Right cardiac atrium (tissue), 5 donors: ENCODE measurements at regions not wholly inside any gene's neighbourhood (a gene's known extent, or its start where the extent isn't known, plus 50 kb on each side); places are given as distances from the start of the nearest gene placed in this dataset.

Experiments
- ATAC-seq, 2 donors: fragments of 200-7000 bp; cut with Tn5 transposase; one replicate each; pipeline versions ENCODE4 v1.8.0 to v1.9.1; 2020; ENCODE audit warnings: moderate library complexity in 2 of 2, mild to moderate bottlenecking in 1 of 2
- DNase-seq, 3 donors: peaks; one replicate each; pipeline ENCODE4 v3.0.0-alpha.2; 2020
- H3K27ac ChIP-seq: one replicate; pipeline ENCODE4 v1.5.1; 2013; ENCODE audit warnings: mild to moderate bottlenecking, low read length, control low read depth, moderate library complexity
- H3K27me3 ChIP-seq: one replicate; pipeline ENCODE4 v1.6.1; 2013; ENCODE audit not compliant: control insufficient read depth, insufficient read depth
- H3K4me1 ChIP-seq: one replicate; pipeline ENCODE4 v1.6.1; 2013; ENCODE audit warnings: low read length; ENCODE audit not compliant: control insufficient read depth, insufficient read depth
- H3K4me3 ChIP-seq: one replicate; pipeline ENCODE4 v1.5.1; 2013; ENCODE audit warnings: low read length, control low read depth
- H3K9me3 ChIP-seq: one replicate; pipeline ENCODE4 v1.6.1; 2013; ENCODE audit warnings: low read length; ENCODE audit not compliant: control insufficient read depth
- WGBS: extraction: QIAGEN DNeasy Blood & Tissue Kit; methylation state at CpG from one replicate; pipeline ENCODE4 v1.1.7; 2013; 5-methylcytosine and 5-hydroxymethylcytosine counted together
- intact Hi-C, 4 donors: fragments of 100-400 bp; cut with DNase I; formaldehyde crosslinking; loops; one replicate each; pipeline versions ENCODE4 v1.11.0 to v1.14.0; 2022 to 2023
- donor health status: healthy with polysubstance abuse.
- donor health status: DM: no; HTN: yes; CAD: no.
- donor health status: DM: no; HTN: no; CAD: no.
- donor health status: DM: no; HTN: yes; CAD: no; lungs with severe emphysema.
- donor health status: DM: yes; HTN: yes; CAD: no.

GRCh38 chr10:53006663-53007526 is 234.3 kb upstream of the MBL2 start:
- no peak for ATAC-seq
- 76% methylated on average over 1 of the region's 1 CpG for WGBS
- no peaks in the 10 kb centered on the region for H3K4me1 ChIP-seq
- H3K27ac ChIP-seq: no peak overlapping the region
- no peak overlapping the region for H3K4me3 ChIP-seq
- intact Hi-C loops: no loop called here
- DNase-seq: no peak
- H3K27me3 ChIP-seq: no peaks in the 10 kb centered on the region
- no peaks in the 10 kb centered on the region for H3K9me3 ChIP-seq

- ATAC-seq (no peak), DNase-seq (no peak)
- Histone ChIP-seq H3K27ac (no peak overlapping the region), H3K4me1 (no peaks in the 10 kb centered on the region), H3K27me3 (no peaks in the 10 kb centered on the region), H3K4me3 (no peak overlapping the region), H3K9me3 (no peaks in the 10 kb centered on the region)
- intact Hi-C loops: no loop called here
- WGBS: 39% methylated on average over 3 of the region's 3 CpGs
Observed at GRCh38 chr10:53005612-53006345, 233.2 kb upstream of the MBL2 start.

GRCh38 chr10:53003094-53003493 is 230.5 kb upstream of the MBL2 start:
- H3K4me3 ChIP-seq: no peak overlapping the region
- no peaks in the 10 kb centered on the region for H3K4me1 ChIP-seq
- WGBS: 73% methylated on average over 5 of the region's 5 CpGs
- intact Hi-C loops: no loop called here
- no peaks in the 10 kb centered on the region for H3K9me3 ChIP-seq
- H3K27ac ChIP-seq: no peak overlapping the region
- ATAC-seq: no peak
- no peak for DNase-seq
- no peaks in the 10 kb centered on the region for H3K27me3 ChIP-seq

GRCh38 chr10:52999681-53000080 is 227.1 kb upstream of the MBL2 start:
- ATAC-seq: no peak
- Histone ChIP-seq H3K4me3 (no peak overlapping the region), H3K4me1 (no peaks in the 10 kb centered on the region), H3K27ac (no peak overlapping the region), H3K9me3 (no peaks in the 10 kb centered on the region), H3K27me3 (no peaks in the 10 kb centered on the region)
- 59% methylated on average over 2 of the region's 2 CpGs for WGBS
- no peak for DNase-seq
- intact Hi-C loops: no loop called here

- no peak for DNase-seq
- ATAC-seq: no peak
Observed at GRCh38 chr10:52999258-52999657, 226.7 kb upstream of the MBL2 start.

GRCh38 chr10:52997007-52997406 is 224.4 kb upstream of the MBL2 start:
- ATAC-seq (no peak), DNase-seq (no peak)
- no peaks in the 10 kb centered on the region for H3K9me3 ChIP-seq
- H3K4me1 ChIP-seq: no peaks in the 10 kb centered on the region
- H3K27ac ChIP-seq: no peak overlapping the region
- intact Hi-C loops: no loop called here
- H3K4me3 ChIP-seq: no peak overlapping the region
- no peaks in the 10 kb centered on the region for H3K27me3 ChIP-seq

More at GRCh38 chr10:52999258-52999657, 226.7 kb upstream of the MBL2 start:
- 77% methylated on average over 2 of the region's 2 CpGs for WGBS
- intact Hi-C loops: no loop called here
- Histone ChIP-seq H3K27ac (no peak overlapping the region), H3K9me3 (no peaks in the 10 kb centered on the region), H3K4me3 (no peak overlapping the region), H3K27me3 (no peaks in the 10 kb centered on the region), H3K4me1 (no peaks in the 10 kb centered on the region)

GRCh38 chr10:52994370-52994769 is 221.8 kb upstream of the MBL2 start:
- intact Hi-C loops: no loop called here
- ATAC-seq (no peak), DNase-seq (no peak)
- no peaks in the 10 kb centered on the region for H3K27me3 ChIP-seq
- no peaks in the 10 kb centered on the region for H3K9me3 ChIP-seq
- H3K4me1 ChIP-seq: no peaks in the 10 kb centered on the region
- H3K4me3 ChIP-seq: no peak overlapping the region
- no peak overlapping the region for H3K27ac ChIP-seq

- ATAC-seq: no peak
- intact Hi-C loops: no loop called here
- H3K9me3 ChIP-seq: no peaks in the 10 kb centered on the region
- no peak overlapping the region for H3K4me3 ChIP-seq
- no peak overlapping the region for H3K27ac ChIP-seq
- no peaks in the 10 kb centered on the region for H3K27me3 ChIP-seq
- H3K4me1 ChIP-seq: no peaks in the 10 kb centered on the region
- no peak for DNase-seq
- 75% methylated on average over 3 of the region's 3 CpGs for WGBS
Observed at GRCh38 chr10:52993109-52993508, 220.5 kb upstream of the MBL2 start.

GRCh38 chr10:52992567-52992966 is 220.0 kb upstream of the MBL2 start:
- WGBS: 83% methylated on average over 1 of the region's 1 CpG
- H3K9me3 ChIP-seq: no peaks in the 10 kb centered on the region
- no peak overlapping the region for H3K4me3 ChIP-seq
- no peaks in the 10 kb centered on the region for H3K27me3 ChIP-seq
- ATAC-seq (no peak), DNase-seq (no peak)
- H3K27ac ChIP-seq: no peak overlapping the region
- intact Hi-C loops: no loop called here
- H3K4me1 ChIP-seq: no peaks in the 10 kb centered on the region

- Histone ChIP-seq H3K27ac (no peak overlapping the region), H3K4me3 (no peak overlapping the region), H3K27me3 (no peaks in the 10 kb centered on the region), H3K9me3 (no peaks in the 10 kb centered on the region), H3K4me1 (no peaks in the 10 kb centered on the region)
- ATAC-seq (no peak), DNase-seq (no peak)
- 81% methylated on average over 2 of the region's 2 CpGs for WGBS
- intact Hi-C loops: no loop called here
Observed at GRCh38 chr10:52988923-52989322, 216.3 kb upstream of the MBL2 start.

GRCh38 chr10:52986125-52986524 is 213.5 kb upstream of the MBL2 start:
- H3K27ac ChIP-seq: no peak overlapping the region
- DNase-seq (no peak), ATAC-seq (no peak)
- no peaks in the 10 kb centered on the region for H3K4me1 ChIP-seq
- H3K4me3 ChIP-seq: no peak overlapping the region
- WGBS: 98% methylated on average over 2 of the region's 2 CpGs
- no peaks in the 10 kb centered on the region for H3K27me3 ChIP-seq
- H3K9me3 ChIP-seq: no peaks in the 10 kb centered on the region
- intact Hi-C loops: no loop called here
